ENCODE measurements at regions not wholly inside any gene's neighbourhood (a gene's known extent, or its start where the extent isn't known, plus 50 kb on each side); places are given as distances from the start of the nearest gene placed in this dataset.

- DNase-seq = no peak
Observed at GRCh38 chr2:150907466-150907865, 354.2 kb downstream of the RBM43 start.

- no peak for DNase-seq
Observed at GRCh38 chr2:150903461-150903860, 358.2 kb downstream of the RBM43 start.

- DNase-seq = no peak
Observed at GRCh38 chr2:150903055-150903454, 358.6 kb downstream of the RBM43 start.

DNA sequence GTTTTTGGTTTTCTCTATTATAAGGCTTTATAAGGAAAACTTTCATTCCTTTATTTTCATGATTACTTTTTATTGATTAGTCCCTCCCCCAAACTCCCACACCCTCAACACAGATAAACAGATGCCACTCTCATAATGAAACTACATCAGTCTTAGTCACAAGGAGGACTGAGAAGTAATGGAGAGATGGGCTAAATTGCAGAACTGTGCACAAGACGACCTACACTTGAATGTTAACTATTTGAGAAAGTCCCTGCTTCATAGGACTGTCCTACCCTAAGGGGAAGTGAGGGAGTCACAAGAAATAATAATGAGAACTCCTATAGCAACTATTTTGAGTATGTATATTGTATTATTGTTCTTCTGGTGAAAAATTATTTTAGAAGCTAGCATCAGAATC is 360.8 kb downstream of the RBM43 start:
- DNase-seq = no peak

DNA sequence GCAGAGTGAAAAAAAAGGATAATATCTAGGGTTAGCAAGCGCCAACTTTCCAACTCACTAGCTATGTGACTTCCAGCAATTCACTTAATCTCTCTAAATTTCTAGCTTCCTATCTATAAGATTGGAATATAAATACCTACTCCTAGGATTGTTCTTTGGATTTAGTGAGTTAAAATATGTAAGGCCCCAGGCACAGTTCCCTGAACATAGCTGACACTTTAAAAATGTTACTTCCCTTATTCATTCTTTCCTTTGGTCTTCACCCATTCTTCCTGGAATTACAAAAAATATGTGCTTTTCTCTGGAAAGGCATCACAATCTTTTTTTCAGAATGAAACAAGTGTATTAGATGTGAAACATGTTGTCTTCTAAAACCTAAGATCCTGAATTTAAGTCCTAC is 365.7 kb downstream of the RBM43 start:
- DNase-seq = no peak

DNA sequence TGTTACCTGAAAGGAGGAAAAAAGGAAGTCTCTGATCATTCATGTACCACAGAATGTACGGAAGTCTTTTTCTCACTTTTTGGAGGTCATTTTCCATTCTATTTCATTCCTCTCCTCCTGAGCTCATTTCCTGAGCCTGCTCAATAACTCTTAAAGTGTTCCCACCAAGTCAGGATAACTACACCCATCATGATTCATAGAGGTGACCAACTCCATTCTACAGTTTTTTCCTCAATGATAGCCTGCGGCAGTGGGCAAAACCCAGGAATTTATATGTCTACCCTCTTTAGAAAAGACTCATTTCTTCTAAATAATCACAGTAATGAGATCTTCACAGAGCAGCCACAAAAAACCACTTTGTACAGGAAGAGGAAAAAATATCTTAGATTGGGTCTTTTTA is 372.5 kb downstream of the RBM43 start:
- no peak for DNase-seq

GRCh38 chr2:150888337-150888736 is 373.3 kb downstream of the RBM43 start:
- no peak for DNase-seq

DNA sequence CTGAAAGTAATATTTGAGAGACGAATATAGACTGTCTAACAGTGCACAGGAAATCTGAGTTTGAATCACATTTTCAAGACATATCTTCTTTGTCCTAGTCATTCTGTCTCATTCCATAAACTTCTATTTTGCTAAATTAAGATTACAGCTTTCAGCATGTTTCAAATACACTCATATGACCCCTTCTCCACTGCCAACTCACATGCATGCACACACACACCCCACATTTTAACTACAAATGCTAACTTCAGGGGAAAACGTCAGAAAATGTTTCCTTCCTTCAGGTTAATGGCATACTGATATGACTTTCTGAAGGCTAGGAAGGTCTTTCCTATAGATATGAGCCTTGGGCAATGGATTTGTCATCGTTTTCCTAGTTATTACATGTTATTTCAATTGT is 373.7 kb downstream of the RBM43 start:
- DNase-seq = no peak

DNA sequence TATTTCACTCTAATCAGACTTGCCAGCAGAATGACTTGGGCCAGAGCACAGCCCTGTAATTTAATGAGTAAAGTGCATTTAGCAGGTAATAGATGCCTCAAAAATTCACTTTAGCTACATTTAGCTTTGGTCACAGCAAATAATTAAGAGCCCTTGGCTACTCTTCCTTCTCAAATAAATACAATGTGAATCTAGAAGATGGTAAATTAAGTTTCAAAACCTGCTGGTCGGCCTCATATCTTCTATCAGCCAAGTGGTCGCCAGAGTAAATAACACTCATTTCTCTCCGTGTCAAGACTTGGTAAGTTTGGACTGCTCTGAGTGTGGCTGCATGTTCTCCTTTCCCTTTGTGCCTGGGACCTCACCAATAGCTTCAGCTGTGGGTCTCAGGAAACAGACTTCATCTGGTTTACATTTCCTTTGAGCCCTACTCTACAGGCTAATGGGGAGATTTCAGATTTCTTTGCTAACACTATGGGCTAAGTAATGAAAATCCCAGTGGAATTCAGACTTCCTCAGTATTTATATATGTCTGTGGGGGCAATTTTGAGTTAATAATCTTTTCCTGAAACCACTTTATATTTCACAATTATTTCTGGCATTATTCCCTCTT is 375.8 kb downstream of the RBM43 start:
- DNase-seq = no peak

- DNase-seq = no peak
Observed at GRCh38 chr2:150885236-150885635, 376.4 kb downstream of the RBM43 start.

DNA sequence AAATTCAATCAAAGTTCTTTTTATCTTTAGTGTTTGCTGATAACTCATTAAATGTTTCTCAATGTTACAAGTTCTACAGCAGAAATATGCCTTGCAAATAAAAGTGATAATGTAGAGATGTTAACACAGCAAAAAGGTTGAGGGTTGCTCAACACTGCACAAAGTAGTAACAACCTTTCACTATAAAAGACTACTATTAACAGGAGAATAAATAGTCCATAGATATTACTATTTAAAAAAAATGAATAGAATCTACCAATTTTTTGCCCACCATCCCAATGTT is 378.1 kb downstream of the RBM43 start:
- no peak for DNase-seq

- DNase-seq = no peak
Observed at GRCh38 chr2:150882751-150883612, 378.7 kb downstream of the RBM43 start.

DNA sequence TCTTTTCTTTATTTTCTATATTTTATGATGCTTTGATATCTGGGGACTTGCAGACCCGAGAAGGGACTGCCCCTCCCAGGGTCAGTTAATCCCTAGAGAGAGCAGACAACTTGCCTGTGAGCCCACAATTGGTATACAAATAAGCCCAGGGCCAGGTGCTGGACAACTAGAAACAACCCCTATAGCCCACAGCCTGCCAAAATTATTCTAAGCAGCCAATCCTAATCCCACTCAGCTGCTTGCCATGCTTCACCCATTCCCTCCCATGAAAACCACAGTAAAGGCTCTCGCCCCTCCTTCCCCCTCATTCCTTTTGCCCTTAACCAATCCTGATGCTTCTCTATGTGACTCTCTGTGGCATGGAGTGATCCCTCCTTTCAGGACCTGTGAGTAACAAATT is 380.7 kb downstream of the RBM43 start:
- no peak for DNase-seq

GRCh38 chr2:150878356-150878755 is 383.3 kb downstream of the RBM43 start:
- no peak for DNase-seq

GRCh38 chr2:150876251-150876950 is 385.3 kb downstream of the RBM43 start:
- peak; percentile 82 to 83 for DNase-seq

- no peak for DNase-seq
Observed at GRCh38 chr2:150873396-150873772, 385.9 kb upstream of the RND3 start.

DNA sequence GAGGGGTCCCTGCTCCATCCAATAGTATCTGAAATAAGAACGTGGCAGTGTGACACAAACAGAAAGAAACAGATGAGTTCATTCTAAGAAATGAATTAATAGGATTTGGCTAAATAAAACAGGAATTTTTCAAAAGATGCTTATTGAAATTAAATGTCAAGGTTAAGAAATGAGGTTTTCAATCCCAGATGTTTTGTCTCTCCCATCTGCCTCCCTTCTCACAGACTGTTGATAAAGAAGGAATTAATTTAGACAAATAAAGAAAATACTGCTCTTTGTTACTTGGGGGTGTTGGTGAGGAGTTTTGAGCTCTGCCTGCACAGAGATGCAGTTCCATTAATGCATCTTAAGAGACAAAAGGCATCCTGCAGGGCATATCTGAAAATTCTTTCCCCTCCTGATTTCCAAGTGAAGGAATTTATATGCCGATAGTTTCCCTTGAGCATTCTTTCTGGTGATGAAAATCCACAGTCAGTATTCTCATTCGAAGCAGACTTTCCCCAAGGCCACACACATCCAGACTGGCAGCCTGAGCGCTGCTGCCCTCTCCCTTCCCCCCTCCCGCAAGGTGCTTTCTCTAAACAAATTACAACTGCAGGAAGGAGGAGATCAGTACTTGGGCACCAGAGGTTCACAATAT is 385.4 kb upstream of the RND3 start:
- DNase-seq = peak in 1 of 2 donors; percentile 51

GRCh38 chr2:150866431-150866830 is 379.0 kb upstream of the RND3 start:
- DNase-seq = no peak

- DNase-seq = no peak
Observed at GRCh38 chr2:150863691-150864090, 376.2 kb upstream of the RND3 start.

GRCh38 chr2:150860301-150860700 is 372.8 kb upstream of the RND3 start:
- no peak for DNase-seq

GRCh38 chr2:150859877-150860276 is 372.4 kb upstream of the RND3 start:
- DNase-seq = no peak

- DNase-seq = no peak
Observed at GRCh38 chr2:150859162-150859561, 371.7 kb upstream of the RND3 start.

- no peak for DNase-seq
Observed at GRCh38 chr2:150858382-150858781, 370.9 kb upstream of the RND3 start.
